ENCODE measurements at regions not wholly inside any gene's neighbourhood (a gene's known extent, or its start where the extent isn't known, plus 50 kb on each side); places are given as distances from the start of the nearest gene placed in this dataset.

DNA sequence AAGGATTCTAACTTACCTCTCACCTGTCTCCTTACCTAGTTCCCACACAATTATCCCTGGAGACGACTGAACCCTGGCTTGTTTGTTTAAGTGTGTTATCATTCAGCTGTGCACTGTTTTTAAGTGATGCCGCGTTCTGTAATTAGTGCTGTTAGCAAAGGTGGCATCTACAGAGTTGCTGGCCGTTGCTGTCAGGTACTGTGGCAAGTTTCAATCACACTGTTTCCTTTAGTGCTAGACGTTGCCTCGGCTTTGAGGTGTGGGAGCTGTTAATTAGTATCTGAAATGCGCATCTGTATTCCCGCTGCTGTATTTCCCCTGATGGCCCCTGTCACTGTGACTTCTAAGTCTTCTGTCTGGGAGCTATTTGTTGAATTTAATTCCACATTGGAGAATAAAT lies 193.8 kb upstream of the GAS1 start:
- no peak for TF ChIP-seq CTCF (IDR thresholded peaks at IDR 0.05)
- Histone ChIP-seq H3K4me3 (ENCODE audit: low read depth, low read length) (no peak overlapping the region), H3K9me3 (ENCODE audit: control insufficient read depth, low read length) (no peaks in the 10 kb centered on the region), H3K36me3 (ENCODE audit: control insufficient read depth, insufficient read depth, low read length) (no peaks in the 10 kb centered on the region), H3K4me1 (no peaks in the 10 kb centered on the region), H3K4me2 (ENCODE audit: low read length) (no peak overlapping the region), H3K9ac (no peak overlapping the region), H3K27me3 (ENCODE audit: control insufficient read depth, insufficient read depth, low read length) (no peaks in the 10 kb centered on the region), H3K27ac (no peak overlapping the region), H3K79me2 (no peaks in the 10 kb centered on the region), H2AFZ (no peak overlapping the region)

GRCh38 chr9:87146933-87147332 lies 199.6 kb upstream of the GAS1 start:
- no peak overlapping the region for H2AFZ ChIP-seq
- no peaks in the 10 kb centered on the region for H3K27me3 ChIP-seq (ENCODE audit: control insufficient read depth, insufficient read depth, low read length)
- no peak overlapping the region for H3K9ac ChIP-seq
- H3K4me3 ChIP-seq (ENCODE audit: low read depth, low read length), result no peak overlapping the region
- no peak overlapping the region for H3K4me2 ChIP-seq (ENCODE audit: low read length)
- TF ChIP-seq CTCF (IDR thresholded peaks at IDR 0.05), result no peak
- H3K4me1 ChIP-seq, result no peaks in the 10 kb centered on the region
- H3K79me2 ChIP-seq, result no peaks in the 10 kb centered on the region
- H3K9me3 ChIP-seq (ENCODE audit: control insufficient read depth, low read length), result no peaks in the 10 kb centered on the region
- no peaks in the 10 kb centered on the region for H3K36me3 ChIP-seq (ENCODE audit: control insufficient read depth, insufficient read depth, low read length)
- H3K27ac ChIP-seq, result no peak overlapping the region

GRCh38 chr9:87147839-87148238 lies 200.5 kb upstream of the GAS1 start:
- no peaks in the 10 kb centered on the region for H3K27me3 ChIP-seq (ENCODE audit: control insufficient read depth, insufficient read depth, low read length)
- no peaks in the 10 kb centered on the region for H3K4me1 ChIP-seq
- no peaks in the 10 kb centered on the region for H3K79me2 ChIP-seq
- H3K27ac ChIP-seq, result peak overlapping the region; percentile 29
- H3K4me2 ChIP-seq (ENCODE audit: low read length), result peak overlapping the region; percentile 65
- TF ChIP-seq CTCF (IDR thresholded peaks at IDR 0.05), result no peak
- H3K9me3 ChIP-seq (ENCODE audit: control insufficient read depth, low read length), result no peaks in the 10 kb centered on the region
- no peaks in the 10 kb centered on the region for H3K36me3 ChIP-seq (ENCODE audit: control insufficient read depth, insufficient read depth, low read length)
- H3K9ac ChIP-seq, result no peak overlapping the region
- peak overlapping the region; percentile 59 for H2AFZ ChIP-seq
- peak overlapping the region; percentile 31 for H3K4me3 ChIP-seq (ENCODE audit: low read depth, low read length)

DNA sequence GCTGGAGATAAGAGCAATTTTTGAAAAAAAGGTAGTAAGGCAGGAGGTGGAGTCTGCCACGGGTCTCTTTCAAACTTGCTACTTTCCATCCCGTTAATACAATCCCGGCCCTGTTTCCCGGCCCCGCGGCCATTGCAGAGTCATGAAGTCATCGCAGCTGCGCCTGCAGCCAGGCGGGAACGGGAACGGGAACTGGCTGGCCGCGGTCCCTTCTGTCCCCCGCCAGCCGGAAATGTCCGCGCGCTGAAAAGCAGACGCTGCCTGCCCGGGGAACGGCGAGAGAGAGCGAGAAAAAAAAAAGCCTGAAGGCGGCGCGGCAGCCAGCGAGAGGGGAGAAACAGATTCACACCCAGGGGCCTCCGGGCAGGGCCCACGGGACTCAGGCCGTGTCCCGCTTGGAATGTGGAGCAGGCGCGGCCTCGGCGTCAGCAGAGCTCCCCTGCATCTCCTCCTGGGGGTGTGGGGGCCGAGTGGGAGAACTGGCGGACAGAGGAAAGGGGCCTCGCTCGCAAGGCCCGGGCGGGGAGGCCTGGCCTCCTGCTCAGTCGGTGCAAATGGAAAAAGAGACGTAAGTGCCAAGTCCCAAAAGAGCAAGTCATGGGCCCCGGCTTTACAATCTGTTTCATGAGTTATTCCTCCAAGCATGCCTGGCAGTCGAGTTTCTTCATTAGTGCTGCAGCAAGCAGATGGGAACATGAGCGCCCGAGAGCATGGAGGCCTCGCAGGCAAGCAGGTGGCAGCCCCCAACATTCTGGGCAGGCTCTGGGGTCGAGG lies 201.2 kb upstream of the GAS1 start:
- H3K79me2 ChIP-seq, result no peaks in the 10 kb centered on the region
- H3K4me3 ChIP-seq (ENCODE audit: low read depth, low read length), result peak overlapping the region; percentile 31
- H3K36me3 ChIP-seq (ENCODE audit: control insufficient read depth, insufficient read depth, low read length), result no peaks in the 10 kb centered on the region
- peak overlapping the region; percentile 65 for H3K4me2 ChIP-seq (ENCODE audit: low read length)
- peak overlapping the region; percentile 59 for H2AFZ ChIP-seq
- no peaks in the 10 kb centered on the region for H3K9me3 ChIP-seq (ENCODE audit: control insufficient read depth, low read length)
- H3K4me1 ChIP-seq, result no peaks in the 10 kb centered on the region
- H3K27ac ChIP-seq, result peak overlapping the region; percentile 29
- TF ChIP-seq CTCF (IDR thresholded peaks at IDR 0.05), result no peak
- H3K27me3 ChIP-seq (ENCODE audit: control insufficient read depth, insufficient read depth, low read length), result no peaks in the 10 kb centered on the region
- no peak overlapping the region for H3K9ac ChIP-seq

DNA sequence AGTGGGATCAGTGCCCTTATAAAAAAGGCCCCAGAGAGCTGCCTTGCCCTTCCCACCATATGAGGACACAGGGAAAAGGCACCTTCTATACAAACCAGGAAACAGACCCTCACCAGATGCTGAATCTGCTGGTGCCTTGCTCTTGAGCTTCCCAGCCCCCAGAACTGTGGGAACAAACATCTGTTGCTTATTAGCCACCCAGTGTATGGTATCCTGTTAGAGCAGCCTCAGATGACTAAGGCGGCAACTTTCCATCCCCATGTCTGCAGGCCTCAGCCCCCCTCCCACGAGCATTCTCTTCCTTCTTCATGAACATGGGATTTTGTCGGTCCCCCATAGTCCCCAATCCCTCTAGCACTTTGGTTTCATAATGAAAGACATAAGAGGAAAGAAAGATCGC lies 202.5 kb upstream of the GAS1 start:
- H2AFZ ChIP-seq, result no peak overlapping the region

More for the DNA sequence above, 202.5 kb upstream of the GAS1 start:
- Histone ChIP-seq H3K79me2 (no peaks in the 10 kb centered on the region), H3K27me3 (ENCODE audit: control insufficient read depth, insufficient read depth, low read length) (no peaks in the 10 kb centered on the region), H3K4me1 (no peaks in the 10 kb centered on the region), H3K9ac (no peak overlapping the region), H3K36me3 (ENCODE audit: control insufficient read depth, insufficient read depth, low read length) (no peaks in the 10 kb centered on the region), H3K4me3 (ENCODE audit: low read depth, low read length) (no peak overlapping the region), H3K9me3 (ENCODE audit: control insufficient read depth, low read length) (no peaks in the 10 kb centered on the region), H3K27ac (no peak overlapping the region), H3K4me2 (ENCODE audit: low read length) (no peak overlapping the region)
- no peak for TF ChIP-seq CTCF (IDR thresholded peaks at IDR 0.05)
